WI38 (cell line): ENCODE measurements at regions not wholly inside any gene's neighbourhood (a gene's known extent, or its start where the extent isn't known, plus 50 kb on each side); places are given as distances from the start of the nearest gene placed in this dataset.

Experiments
- H3K4me3 ChIP-seq: 2 replicates; pipeline ENCODE4 v1.5.1; 2011; ENCODE audit warnings: low read depth, mild to moderate bottlenecking, control low read depth, low read length
- TF ChIP-seq, protein P1 (sequence below): IDR thresholded peaks from 2 replicates; pipeline ENCODE4 v1.5.1; 2012; ENCODE audit warnings: low read depth, mild to moderate bottlenecking, control low read depth, low read length

DNA sequence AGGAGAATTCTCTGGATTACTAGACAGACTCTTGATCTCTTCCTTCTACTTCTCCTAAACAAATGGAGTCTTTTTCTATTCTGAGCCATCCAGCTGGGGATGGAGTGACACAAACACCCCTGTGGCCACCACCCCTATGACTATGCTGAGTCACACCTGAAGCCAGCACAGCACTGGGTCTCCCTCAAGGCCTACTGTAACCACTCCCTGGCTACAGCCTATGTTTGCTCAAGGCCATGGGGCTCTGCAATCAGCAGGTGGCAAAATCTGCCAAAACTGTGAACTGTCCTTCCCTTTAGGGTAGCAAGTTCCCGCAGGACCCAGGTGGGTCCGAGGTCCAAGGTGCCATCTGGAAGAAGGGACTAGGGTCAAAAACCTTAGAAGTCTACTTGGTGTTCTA lies 132.3 kb downstream of the TINAG start:
- H3K4me3 ChIP-seq = no peak overlapping the region
- TF ChIP-seq, protein P1, sequence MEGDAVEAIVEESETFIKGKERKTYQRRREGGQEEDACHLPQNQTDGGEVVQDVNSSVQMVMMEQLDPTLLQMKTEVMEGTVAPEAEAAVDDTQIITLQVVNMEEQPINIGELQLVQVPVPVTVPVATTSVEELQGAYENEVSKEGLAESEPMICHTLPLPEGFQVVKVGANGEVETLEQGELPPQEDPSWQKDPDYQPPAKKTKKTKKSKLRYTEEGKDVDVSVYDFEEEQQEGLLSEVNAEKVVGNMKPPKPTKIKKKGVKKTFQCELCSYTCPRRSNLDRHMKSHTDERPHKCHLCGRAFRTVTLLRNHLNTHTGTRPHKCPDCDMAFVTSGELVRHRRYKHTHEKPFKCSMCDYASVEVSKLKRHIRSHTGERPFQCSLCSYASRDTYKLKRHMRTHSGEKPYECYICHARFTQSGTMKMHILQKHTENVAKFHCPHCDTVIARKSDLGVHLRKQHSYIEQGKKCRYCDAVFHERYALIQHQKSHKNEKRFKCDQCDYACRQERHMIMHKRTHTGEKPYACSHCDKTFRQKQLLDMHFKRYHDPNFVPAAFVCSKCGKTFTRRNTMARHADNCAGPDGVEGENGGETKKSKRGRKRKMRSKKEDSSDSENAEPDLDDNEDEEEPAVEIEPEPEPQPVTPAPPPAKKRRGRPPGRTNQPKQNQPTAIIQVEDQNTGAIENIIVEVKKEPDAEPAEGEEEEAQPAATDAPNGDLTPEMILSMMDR = no peak

DNA sequence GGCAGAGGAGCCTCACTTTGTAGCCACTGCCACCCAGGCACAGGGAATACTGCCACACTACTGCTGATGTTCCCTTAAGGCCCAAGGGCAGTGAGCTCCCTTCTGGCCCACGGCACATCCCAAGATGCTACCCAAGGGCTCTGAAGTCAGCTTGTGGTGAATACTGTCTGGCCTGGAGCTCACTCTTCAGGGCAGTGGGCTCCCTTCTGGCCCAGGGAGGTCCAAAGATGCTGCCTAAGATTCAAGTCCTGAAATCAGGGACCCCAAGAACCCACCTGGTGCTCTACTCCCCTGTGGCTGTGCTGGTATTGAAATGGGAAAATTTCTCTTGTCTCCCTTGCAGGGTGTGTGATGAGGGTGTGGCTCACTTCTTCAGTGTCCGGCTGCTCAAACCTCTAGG lies 132.8 kb downstream of the TINAG start:
- TF ChIP-seq, protein P1 = no peak
- H3K4me3 ChIP-seq = no peak overlapping the region

DNA sequence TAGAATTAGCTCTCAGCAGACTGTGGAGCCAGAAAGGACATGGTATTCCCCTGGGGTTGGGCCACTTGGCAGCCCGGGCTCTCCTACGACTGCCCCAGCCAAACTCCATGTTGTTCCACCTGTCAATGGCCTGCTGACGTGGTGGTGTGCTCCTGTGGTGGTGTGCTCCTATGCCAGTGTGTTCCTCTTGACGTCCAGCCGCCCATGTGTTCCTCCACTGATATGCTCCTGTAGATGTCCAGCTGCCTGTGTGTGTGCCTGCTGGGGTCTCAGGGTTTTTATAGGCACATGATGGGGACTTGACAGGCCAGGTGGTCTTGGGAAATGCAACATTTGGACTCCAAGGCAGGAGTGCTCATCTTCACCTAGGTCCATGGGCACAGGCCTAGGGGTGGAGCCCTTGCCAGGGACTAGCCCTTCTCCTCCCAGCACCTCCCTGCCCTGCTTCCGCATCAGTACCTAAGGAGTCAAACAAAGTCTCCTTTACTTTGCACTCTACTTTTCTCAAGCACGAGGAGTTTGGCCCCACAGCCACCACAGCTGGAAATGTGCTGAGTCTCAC lies 133.5 kb downstream of the TINAG start:
- no peak overlapping the region for H3K4me3 ChIP-seq
- TF ChIP-seq, protein P1 = no peak

DNA sequence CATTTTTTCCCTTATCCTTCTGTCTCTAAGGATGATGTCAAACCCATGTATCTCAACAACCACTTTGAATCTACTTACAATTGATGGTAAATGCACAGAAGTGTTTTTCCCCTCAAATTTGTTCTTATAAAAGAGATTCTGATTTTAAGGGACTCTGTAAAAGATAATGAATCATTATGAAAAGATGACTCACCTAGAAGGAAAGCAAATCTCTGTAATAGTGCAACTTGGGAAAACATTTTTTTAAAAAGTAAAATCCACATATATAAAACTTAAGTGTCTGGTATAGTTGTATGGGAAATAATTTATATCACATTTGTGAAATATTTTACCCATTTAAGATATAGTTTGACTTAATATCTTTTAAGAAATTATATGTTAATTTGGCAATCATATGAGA lies 137.0 kb downstream of the TINAG start:
- TF ChIP-seq, protein P1 = no peak

DNA sequence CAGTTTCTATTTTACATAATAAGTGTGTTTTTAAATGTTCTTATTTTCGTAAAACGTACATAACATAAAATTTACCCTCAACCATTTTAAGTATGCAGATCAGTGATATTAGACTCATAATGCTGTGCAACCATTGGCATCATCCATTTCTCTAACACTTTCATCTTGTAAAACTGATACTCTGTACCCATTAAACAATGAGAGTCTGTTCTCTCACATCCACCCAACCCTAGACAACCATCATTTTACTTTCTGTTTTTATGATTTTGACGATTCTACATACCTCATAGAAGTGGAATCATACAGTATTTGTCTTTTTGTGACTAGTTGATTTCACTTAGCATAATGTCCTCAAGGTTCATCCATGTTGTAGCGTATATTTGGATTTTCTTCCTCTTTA lies 140.4 kb downstream of the TINAG start:
- TF ChIP-seq, protein P1 = no peak
- no peak overlapping the region for H3K4me3 ChIP-seq

More for the DNA sequence above, 137.0 kb downstream of the TINAG start:
- no peak overlapping the region for H3K4me3 ChIP-seq

DNA sequence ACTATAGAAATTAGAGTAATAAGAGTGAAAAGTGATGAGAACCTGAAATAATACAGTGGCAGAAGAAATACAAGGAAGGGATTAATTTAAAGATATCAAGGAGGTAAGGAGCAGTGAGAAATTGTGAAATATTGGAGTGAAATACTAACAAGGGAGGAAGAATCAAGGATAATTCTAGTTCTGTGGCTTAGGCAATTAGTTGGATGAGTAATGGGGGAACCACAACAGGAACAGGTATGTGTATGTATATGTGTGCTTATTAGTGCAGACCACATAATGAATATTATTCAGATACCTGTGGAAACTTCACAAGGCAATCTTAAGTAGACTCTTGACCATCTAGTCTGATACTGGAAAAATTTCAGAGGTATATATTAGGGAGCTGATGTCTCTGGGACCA lies 143.3 kb downstream of the TINAG start:
- no peak overlapping the region for H3K4me3 ChIP-seq
- TF ChIP-seq, protein P1 = no peak

DNA sequence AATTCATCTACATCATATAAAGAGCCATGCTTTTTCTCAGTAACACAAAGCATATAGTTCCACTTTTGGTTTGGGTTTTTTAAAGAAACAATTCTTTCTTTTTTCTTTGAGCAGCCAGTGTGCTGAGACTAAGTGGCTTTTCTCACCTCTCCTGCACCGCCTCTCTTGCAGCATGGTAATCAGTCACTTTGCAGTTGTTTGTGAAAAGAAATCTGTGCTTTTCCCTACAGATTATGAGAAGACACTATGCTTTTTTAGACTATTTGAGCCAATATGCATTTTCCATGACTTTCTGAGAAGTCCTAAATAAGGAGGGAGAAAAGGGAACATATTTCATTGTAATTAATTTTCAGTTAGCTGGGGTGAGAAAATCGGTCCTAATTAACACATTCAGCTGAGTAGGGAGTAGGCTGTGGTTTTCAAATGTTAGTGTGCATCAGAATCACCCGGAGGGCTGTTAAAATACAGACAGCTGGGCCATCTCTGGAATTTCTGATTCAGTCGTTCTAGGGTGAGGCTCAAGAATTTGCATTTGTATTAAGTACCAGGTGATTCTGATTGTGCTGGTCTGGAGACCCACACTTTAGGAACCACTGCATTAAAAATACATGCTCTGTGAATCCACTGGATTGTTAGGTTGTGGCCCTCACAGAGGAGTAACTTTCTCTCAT lies 155.2 kb downstream of the TINAG start:
- TF ChIP-seq, protein P1 = no peak
- H3K4me3 ChIP-seq = no peak overlapping the region
